ENCODE measurements at regions not wholly inside any gene's neighbourhood (a gene's known extent, or its start where the extent isn't known, plus 50 kb on each side); places are given as distances from the start of the nearest gene placed in this dataset.

GRCh38 chr5:111954516-111955395, 197.8 kb upstream of the NREP start:
- FAIRE-seq: no peak
- no peak for TF ChIP-seq TAF1 (IDR thresholded peaks at IDR 0.05; ENCODE audit: borderline replicate concordance, low read depth, low read length)
- no peak for TF ChIP-seq POLR2AphosphoS5 (IDR thresholded peaks at IDR 0.05; ENCODE audit: low read depth, low read length)
- TF ChIP-seq POLR2A (IDR thresholded peaks at IDR 0.05; ENCODE audit: low read depth, low read length): no peak

GRCh38 chr5:111953351-111954127, 196.5 kb upstream of the NREP start:
- TF ChIP-seq POLR2A (IDR thresholded peaks at IDR 0.05; ENCODE audit: low read depth, low read length) (no peak), POLR2AphosphoS5 (IDR thresholded peaks at IDR 0.05; ENCODE audit: low read depth, low read length) (no peak), TAF1 (IDR thresholded peaks at IDR 0.05; ENCODE audit: borderline replicate concordance, low read depth, low read length) (no peak)
- no peak for FAIRE-seq
- DNase-seq (ENCODE audit: insufficient read length): no peak

More at GRCh38 chr5:111954516-111955395, 197.8 kb upstream of the NREP start:
- no peak for DNase-seq (ENCODE audit: insufficient read length)

- DNase-seq (ENCODE audit: insufficient read length) (no peak), FAIRE-seq (no peak)
- TF ChIP-seq TAF1 (IDR thresholded peaks at IDR 0.05; ENCODE audit: borderline replicate concordance, low read depth, low read length) (no peak), POLR2AphosphoS5 (IDR thresholded peaks at IDR 0.05; ENCODE audit: low read depth, low read length) (no peak), POLR2A (IDR thresholded peaks at IDR 0.05; ENCODE audit: low read depth, low read length) (no peak)
Measured at GRCh38 chr5:111952555-111952954, 195.6 kb upstream of the NREP start.

- no peak for FAIRE-seq
- no peak for TF ChIP-seq POLR2A (IDR thresholded peaks at IDR 0.05; ENCODE audit: low read depth, low read length)
- no peak for TF ChIP-seq TAF1 (IDR thresholded peaks at IDR 0.05; ENCODE audit: borderline replicate concordance, low read depth, low read length)
- no peak for TF ChIP-seq POLR2AphosphoS5 (IDR thresholded peaks at IDR 0.05; ENCODE audit: low read depth, low read length)
- DNase-seq (ENCODE audit: insufficient read length): no peak
Measured at GRCh38 chr5:111950660-111951059, 193.7 kb upstream of the NREP start.

- no peak for DNase-seq (ENCODE audit: insufficient read length)
- FAIRE-seq: no peak
- no peak for TF ChIP-seq POLR2AphosphoS5 (IDR thresholded peaks at IDR 0.05; ENCODE audit: low read depth, low read length)
- no peak for TF ChIP-seq POLR2A (IDR thresholded peaks at IDR 0.05; ENCODE audit: low read depth, low read length)
- no peak for TF ChIP-seq TAF1 (IDR thresholded peaks at IDR 0.05; ENCODE audit: borderline replicate concordance, low read depth, low read length)
Measured at GRCh38 chr5:111948092-111948841, 191.3 kb upstream of the NREP start.

GRCh38 chr5:111946556-111946955, 189.6 kb upstream of the NREP start:
- TF ChIP-seq POLR2A (IDR thresholded peaks at IDR 0.05; ENCODE audit: low read depth, low read length) (no peak), POLR2AphosphoS5 (IDR thresholded peaks at IDR 0.05; ENCODE audit: low read depth, low read length) (no peak), TAF1 (IDR thresholded peaks at IDR 0.05; ENCODE audit: borderline replicate concordance, low read depth, low read length) (no peak)
- DNase-seq (ENCODE audit: insufficient read length): no peak
- FAIRE-seq: no peak

GRCh38 chr5:111945535-111945934, 188.5 kb upstream of the NREP start:
- TF ChIP-seq TAF1 (IDR thresholded peaks at IDR 0.05; ENCODE audit: borderline replicate concordance, low read depth, low read length): no peak
- no peak for TF ChIP-seq POLR2A (IDR thresholded peaks at IDR 0.05; ENCODE audit: low read depth, low read length)
- TF ChIP-seq POLR2AphosphoS5 (IDR thresholded peaks at IDR 0.05; ENCODE audit: low read depth, low read length): no peak
- DNase-seq (ENCODE audit: insufficient read length): no peak
- FAIRE-seq: no peak

GRCh38 chr5:111942661-111943401, 185.8 kb upstream of the NREP start:
- no peak for TF ChIP-seq TAF1 (IDR thresholded peaks at IDR 0.05; ENCODE audit: borderline replicate concordance, low read depth, low read length)
- TF ChIP-seq POLR2A (IDR thresholded peaks at IDR 0.05; ENCODE audit: low read depth, low read length): no peak
- no peak for TF ChIP-seq POLR2AphosphoS5 (IDR thresholded peaks at IDR 0.05; ENCODE audit: low read depth, low read length)
- DNase-seq (ENCODE audit: insufficient read length) (no peak), FAIRE-seq (no peak)

GRCh38 chr5:111942201-111942600, 185.2 kb upstream of the NREP start:
- TF ChIP-seq POLR2A (IDR thresholded peaks at IDR 0.05; ENCODE audit: low read depth, low read length): no peak
- TF ChIP-seq TAF1 (IDR thresholded peaks at IDR 0.05; ENCODE audit: borderline replicate concordance, low read depth, low read length): no peak
- TF ChIP-seq POLR2AphosphoS5 (IDR thresholded peaks at IDR 0.05; ENCODE audit: low read depth, low read length): no peak
- FAIRE-seq (no peak), DNase-seq (ENCODE audit: insufficient read length) (no peak)

- TF ChIP-seq TAF1 (IDR thresholded peaks at IDR 0.05; ENCODE audit: borderline replicate concordance, low read depth, low read length) (no peak), POLR2AphosphoS5 (IDR thresholded peaks at IDR 0.05; ENCODE audit: low read depth, low read length) (no peak), POLR2A (IDR thresholded peaks at IDR 0.05; ENCODE audit: low read depth, low read length) (no peak)
- DNase-seq (ENCODE audit: insufficient read length) (no peak), FAIRE-seq (no peak)
Measured at GRCh38 chr5:111937094-111937493, 180.1 kb upstream of the NREP start.
